ENCODE measurements at regions not wholly inside any gene's neighbourhood (a gene's known extent, or its start where the extent isn't known, plus 50 kb on each side); places are given as distances from the start of the nearest gene placed in this dataset.

DNA sequence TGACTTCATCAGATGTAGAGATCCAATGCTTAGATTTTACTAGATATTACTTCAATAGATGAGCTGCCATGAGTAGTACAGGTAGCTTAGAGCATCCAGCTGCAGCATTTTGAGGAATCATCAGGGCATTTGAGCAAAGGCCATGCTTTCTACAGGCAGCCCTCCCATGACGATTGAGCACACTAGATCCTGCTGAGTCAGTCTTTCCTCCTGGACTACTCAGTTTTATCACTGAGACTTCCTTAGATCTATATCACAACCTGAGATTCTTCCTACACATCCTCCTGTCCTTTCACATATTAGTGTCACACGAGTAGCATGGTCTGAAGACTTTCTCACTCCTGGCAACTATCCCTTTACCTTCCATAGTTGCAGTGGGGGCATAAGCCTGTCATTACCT, 1401.8 kb downstream of the FSCB start:
- no peak for TF ChIP-seq EZH2 (IDR thresholded peaks at IDR 0.05; ENCODE audit: borderline replicate concordance, low read depth, low read length, poor library complexity, severe bottlenecking)
- TF ChIP-seq, protein P1, sequence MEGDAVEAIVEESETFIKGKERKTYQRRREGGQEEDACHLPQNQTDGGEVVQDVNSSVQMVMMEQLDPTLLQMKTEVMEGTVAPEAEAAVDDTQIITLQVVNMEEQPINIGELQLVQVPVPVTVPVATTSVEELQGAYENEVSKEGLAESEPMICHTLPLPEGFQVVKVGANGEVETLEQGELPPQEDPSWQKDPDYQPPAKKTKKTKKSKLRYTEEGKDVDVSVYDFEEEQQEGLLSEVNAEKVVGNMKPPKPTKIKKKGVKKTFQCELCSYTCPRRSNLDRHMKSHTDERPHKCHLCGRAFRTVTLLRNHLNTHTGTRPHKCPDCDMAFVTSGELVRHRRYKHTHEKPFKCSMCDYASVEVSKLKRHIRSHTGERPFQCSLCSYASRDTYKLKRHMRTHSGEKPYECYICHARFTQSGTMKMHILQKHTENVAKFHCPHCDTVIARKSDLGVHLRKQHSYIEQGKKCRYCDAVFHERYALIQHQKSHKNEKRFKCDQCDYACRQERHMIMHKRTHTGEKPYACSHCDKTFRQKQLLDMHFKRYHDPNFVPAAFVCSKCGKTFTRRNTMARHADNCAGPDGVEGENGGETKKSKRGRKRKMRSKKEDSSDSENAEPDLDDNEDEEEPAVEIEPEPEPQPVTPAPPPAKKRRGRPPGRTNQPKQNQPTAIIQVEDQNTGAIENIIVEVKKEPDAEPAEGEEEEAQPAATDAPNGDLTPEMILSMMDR (conservative IDR thresholded peaks at IDR 0.05; ENCODE audit: low read depth, low read length), result no peak
- no TSS peak for BruUV-seq (replicated peaks)
- intact Hi-C loops (cut with micrococcal nuclease; ENCODE audit: unreplicated experiment), result no loop called here
- no peaks in the 10 kb centered on the region for H3K27me3 ChIP-seq (replicated peaks; ENCODE audit: insufficient read depth, low read depth, low read length, poor library complexity)
- no peaks in the 10 kb centered on the region for H3K9me3 ChIP-seq (ENCODE audit: low read depth, low read length, poor library complexity, severe bottlenecking)
- ChIA-PET CTCF (no interaction called here), POLR2A (ENCODE audit: low non-redundant PET) (no interaction called here)
- no peaks in the 10 kb centered on the region for H3K36me3 ChIP-seq (ENCODE audit: insufficient read depth, low read length, poor library complexity, severe bottlenecking)
- DNase-seq (ENCODE audit: low spot score), result no peak
- H3K4me3 ChIP-seq (ENCODE audit: low read depth, low read length, poor library complexity, severe bottlenecking), result no peak overlapping the region
- no peak overlapping the region for H3K27ac ChIP-seq (ENCODE audit: low read depth, low read length, poor library complexity, severe bottlenecking)
- H3K4me1 ChIP-seq (ENCODE audit: insufficient read depth, low read length, poor library complexity, severe bottlenecking), result no peaks in the 10 kb centered on the region

DNA sequence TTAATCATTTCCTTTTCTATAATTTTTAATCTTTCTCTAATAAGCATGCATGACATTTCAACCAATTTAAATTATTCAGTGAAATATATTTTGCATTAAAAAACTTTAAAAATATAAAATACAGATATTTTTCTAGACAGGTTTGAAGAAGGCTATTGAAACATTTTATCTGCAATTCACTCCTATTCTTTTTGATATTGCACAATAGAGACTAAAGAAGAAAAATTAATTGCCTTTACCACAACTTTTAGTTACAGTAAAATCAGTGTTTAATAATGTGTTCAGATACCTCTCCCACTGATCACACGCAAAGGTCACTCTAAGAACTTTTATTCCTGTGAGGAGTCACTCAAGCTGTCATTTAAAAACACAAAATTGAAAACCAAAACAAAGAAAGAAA, 1416.7 kb downstream of the FSCB start:
- intact Hi-C loops (cut with micrococcal nuclease; ENCODE audit: unreplicated experiment), result no loop called here
- H3K36me3 ChIP-seq (ENCODE audit: insufficient read depth, low read length, poor library complexity, severe bottlenecking), result no peaks in the 10 kb centered on the region
- no TSS peak for BruUV-seq (replicated peaks)
- no peak overlapping the region for H3K4me3 ChIP-seq (ENCODE audit: low read depth, low read length, poor library complexity, severe bottlenecking)
- no peak overlapping the region for H3K27ac ChIP-seq (ENCODE audit: low read depth, low read length, poor library complexity, severe bottlenecking)
- no peaks in the 10 kb centered on the region for H3K27me3 ChIP-seq (replicated peaks; ENCODE audit: insufficient read depth, low read depth, low read length, poor library complexity)
- CTCF ChIA-PET, result no interaction called here
- no peaks in the 10 kb centered on the region for H3K9me3 ChIP-seq (ENCODE audit: low read depth, low read length, poor library complexity, severe bottlenecking)
- H3K4me1 ChIP-seq (ENCODE audit: insufficient read depth, low read length, poor library complexity, severe bottlenecking), result no peaks in the 10 kb centered on the region
- POLR2A ChIA-PET (ENCODE audit: low non-redundant PET), result no interaction called here
- no peak for DNase-seq (ENCODE audit: low spot score)
- no peak for TF ChIP-seq EZH2 (IDR thresholded peaks at IDR 0.05; ENCODE audit: borderline replicate concordance, low read depth, low read length, poor library complexity, severe bottlenecking)
- TF ChIP-seq, protein P1 (conservative IDR thresholded peaks at IDR 0.05; ENCODE audit: low read depth, low read length), result no peak

DNA sequence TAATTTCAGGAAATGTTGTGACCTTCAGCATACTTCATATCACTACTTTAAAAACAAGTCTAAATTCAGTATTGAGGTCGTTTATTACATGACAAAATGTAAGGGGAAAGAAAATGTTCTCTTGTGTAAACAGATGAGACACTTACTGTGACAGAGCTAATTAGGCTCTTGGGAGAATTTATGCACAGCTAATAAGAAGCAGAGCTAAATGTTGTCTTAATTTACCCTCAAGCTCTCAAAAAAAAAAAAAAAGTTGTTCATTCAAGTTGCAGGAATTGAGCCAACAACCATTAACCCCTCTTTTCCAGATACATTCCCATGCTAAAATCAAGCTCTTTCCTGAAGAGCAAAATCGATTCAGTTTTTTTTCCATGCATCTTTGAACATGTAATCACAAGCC, 1419.4 kb downstream of the FSCB start:
- peaks cover 5% of the 10 kb centered on the region for H3K9me3 ChIP-seq (ENCODE audit: low read depth, low read length, poor library complexity, severe bottlenecking)
- TF ChIP-seq, protein P1 (conservative IDR thresholded peaks at IDR 0.05; ENCODE audit: low read depth, low read length), result no peak
- no peak for TF ChIP-seq EZH2 (IDR thresholded peaks at IDR 0.05; ENCODE audit: borderline replicate concordance, low read depth, low read length, poor library complexity, severe bottlenecking)
- CTCF ChIA-PET, result no interaction called here
- no peak overlapping the region for H3K27ac ChIP-seq (ENCODE audit: low read depth, low read length, poor library complexity, severe bottlenecking)
- intact Hi-C loops (cut with micrococcal nuclease; ENCODE audit: unreplicated experiment), result no loop called here
- H3K36me3 ChIP-seq (ENCODE audit: insufficient read depth, low read length, poor library complexity, severe bottlenecking), result no peaks in the 10 kb centered on the region
- H3K4me1 ChIP-seq (ENCODE audit: insufficient read depth, low read length, poor library complexity, severe bottlenecking), result no peaks in the 10 kb centered on the region
- no TSS peak for BruUV-seq (replicated peaks)
- POLR2A ChIA-PET (ENCODE audit: low non-redundant PET), result interaction anchor here (0.6 kb wide), 1 partner anchor 383 kb away, joined by 5 read pairs; no protein-coding TSS in a partner anchor
- peak; percentile 2 for DNase-seq (ENCODE audit: low spot score)
- H3K4me3 ChIP-seq (ENCODE audit: low read depth, low read length, poor library complexity, severe bottlenecking), result no peak overlapping the region
- H3K27me3 ChIP-seq (replicated peaks; ENCODE audit: insufficient read depth, low read depth, low read length, poor library complexity), result no peaks in the 10 kb centered on the region
